GM12801 (cell line): ENCODE measurements at regions not wholly inside any gene's neighbourhood (a gene's known extent, or its start where the extent isn't known, plus 50 kb on each side); places are given as distances from the start of the nearest gene placed in this dataset.

ENCODE experiments used
- TF ChIP-seq, protein P1 (sequence below): IDR thresholded peaks from one replicate; pipeline ENCODE4 v1.5.1; 2011; ENCODE audit warnings: control low read depth; ENCODE audit not compliant: insufficient read length; ENCODE audit errors: extremely low read depth

DNA sequence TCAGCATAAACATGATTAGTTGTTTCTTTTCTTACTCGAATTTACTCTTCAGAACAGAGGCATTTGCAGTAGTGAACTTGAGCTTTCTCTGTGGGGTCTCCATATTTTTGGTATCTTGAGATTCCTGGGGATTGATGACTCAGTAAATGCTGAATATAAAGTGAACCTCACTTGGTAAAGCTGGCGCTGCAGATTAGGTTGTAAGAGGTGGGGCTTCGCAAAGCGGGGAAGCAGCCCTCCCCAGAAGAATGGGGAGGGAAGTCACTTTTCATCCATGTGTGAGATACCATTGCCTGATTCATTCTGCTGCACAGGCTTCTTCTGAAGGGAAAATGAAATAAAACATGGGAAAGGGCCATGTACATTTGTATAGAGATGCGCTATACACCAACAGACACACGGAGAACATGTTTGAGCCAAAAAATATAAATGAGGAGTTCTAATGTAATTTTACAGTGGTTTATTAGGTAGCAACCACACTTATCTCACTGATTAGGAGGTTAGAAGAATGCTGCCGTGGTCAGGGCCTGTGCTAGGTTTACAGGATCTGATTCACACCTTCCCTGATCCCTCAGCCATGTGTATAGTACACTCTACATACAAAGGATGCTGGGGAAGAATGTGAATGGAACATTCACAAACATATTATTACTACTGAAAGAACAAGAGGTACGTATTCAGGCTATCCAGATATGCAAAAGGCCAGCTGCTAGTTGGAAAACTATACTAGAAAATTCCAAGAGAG, 63.5 kb downstream of the DNTTIP2 start:
- TF ChIP-seq, protein P1, sequence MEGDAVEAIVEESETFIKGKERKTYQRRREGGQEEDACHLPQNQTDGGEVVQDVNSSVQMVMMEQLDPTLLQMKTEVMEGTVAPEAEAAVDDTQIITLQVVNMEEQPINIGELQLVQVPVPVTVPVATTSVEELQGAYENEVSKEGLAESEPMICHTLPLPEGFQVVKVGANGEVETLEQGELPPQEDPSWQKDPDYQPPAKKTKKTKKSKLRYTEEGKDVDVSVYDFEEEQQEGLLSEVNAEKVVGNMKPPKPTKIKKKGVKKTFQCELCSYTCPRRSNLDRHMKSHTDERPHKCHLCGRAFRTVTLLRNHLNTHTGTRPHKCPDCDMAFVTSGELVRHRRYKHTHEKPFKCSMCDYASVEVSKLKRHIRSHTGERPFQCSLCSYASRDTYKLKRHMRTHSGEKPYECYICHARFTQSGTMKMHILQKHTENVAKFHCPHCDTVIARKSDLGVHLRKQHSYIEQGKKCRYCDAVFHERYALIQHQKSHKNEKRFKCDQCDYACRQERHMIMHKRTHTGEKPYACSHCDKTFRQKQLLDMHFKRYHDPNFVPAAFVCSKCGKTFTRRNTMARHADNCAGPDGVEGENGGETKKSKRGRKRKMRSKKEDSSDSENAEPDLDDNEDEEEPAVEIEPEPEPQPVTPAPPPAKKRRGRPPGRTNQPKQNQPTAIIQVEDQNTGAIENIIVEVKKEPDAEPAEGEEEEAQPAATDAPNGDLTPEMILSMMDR = no peak

DNA sequence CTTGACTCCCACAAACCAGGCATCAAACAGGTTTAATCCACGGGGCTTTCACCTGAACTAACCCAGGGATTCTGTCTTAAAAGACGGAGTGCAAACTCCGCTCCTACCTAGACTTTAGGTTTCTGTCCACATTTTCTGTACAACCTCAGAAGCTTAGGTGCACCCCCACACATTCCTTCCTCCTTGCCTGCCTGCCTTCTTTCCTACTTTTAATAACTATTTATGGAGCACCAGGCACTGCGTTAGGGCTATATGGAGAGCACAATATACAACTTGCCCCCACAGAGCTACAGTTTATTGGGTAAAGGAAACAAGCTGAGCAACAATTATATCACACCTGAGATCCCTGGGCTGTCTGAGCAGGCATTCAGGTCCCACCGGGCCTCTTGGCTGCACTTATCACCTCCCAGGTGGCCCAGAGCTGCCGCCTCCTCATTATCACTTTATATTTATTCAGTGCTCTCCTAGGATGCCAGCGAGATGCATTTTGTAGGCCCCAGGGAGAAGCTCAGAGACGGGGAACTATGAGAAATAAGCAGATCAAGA, 64.1 kb downstream of the DNTTIP2 start:
- TF ChIP-seq, protein P1 = no peak

DNA sequence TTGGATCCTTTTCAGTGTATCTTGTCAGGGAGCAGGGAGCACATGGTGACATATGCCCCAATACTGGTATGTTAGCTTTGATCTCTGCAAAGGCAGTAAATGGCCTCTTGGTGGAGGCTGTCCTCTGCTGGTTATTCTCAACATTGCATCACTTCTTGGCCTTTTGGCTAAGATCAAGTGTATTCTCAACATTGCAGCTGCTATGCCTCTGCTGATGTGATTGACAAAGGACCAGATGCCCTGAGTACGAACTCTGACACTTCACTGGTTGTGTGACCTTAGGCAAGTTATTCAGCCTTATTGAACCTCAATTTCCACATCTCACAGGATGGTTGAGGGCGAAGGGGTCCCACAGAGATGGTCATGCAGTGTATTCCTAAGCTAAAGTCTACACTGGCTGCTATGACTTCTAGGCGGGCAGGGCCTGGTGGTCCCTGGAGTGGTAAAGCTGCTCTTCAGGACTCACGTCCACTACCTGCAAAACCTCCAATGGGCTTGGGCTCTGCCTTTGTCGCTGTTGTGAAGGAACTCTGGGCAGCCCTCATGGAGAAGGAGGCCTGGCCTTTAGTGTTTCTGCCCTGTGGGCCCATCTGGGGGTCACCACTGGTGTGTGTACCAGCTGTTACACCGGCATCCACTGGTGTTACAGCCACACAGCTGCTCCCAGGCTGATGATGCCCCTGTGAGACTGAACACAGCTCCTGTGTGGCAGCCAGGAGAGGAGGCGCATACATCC, 64.8 kb downstream of the DNTTIP2 start:
- TF ChIP-seq, protein P1 = peak; percentile 99

DNA sequence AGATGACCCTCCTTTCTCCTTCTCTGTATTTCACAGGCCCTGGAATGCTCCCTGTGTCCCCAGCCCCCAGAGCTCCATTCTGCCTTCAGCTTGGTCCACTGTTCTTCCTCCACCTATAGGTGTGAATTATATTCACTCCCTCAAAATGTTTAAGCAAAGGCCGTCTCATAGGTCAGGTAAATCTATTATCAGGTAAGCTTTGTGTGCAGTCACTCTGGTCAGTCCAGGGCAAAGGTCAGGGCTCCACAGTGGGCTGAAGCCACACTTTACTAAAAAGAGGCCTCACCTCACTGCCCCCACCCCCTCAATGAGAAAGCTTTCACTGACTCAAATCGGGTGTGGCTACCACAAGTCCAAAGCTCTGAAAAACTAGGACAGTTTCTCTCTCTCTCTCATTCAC, 65.9 kb downstream of the DNTTIP2 start:
- TF ChIP-seq, protein P1 = no peak

DNA sequence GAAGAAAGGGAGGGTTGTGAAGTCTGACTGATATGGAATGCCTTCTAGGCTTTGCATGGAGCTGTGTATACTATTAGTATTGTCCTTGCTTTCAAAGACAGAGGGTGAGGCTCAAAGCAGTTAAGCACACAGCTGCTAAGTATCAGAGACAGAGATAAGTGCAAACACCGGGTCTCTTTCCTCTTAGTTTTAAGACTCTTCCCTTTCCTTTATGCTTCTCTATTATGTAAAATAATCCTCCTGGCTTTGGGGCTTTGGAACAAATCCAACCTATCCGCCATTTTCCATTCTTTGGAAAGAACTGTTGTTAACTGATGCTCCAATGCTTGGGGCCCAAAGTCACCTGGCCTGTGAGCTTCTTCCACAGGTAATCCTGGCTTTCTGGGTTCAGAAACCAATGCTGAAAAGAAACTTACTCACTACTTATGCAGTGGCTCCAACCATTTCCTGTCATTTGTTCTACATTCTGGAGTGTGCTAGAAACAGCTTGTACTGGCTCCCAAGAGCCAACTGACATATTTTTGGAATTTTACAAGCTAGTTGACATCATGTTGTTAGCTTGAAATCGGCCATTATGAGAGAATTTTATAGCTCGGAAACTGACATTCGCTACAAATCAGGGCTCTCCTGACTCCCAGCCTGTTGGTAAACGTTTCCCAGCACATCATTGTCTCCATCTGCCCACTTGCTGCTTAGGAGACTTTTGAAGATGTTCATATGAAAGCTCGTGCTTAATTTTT, 67.5 kb downstream of the DNTTIP2 start:
- TF ChIP-seq, protein P1 = no peak

DNA sequence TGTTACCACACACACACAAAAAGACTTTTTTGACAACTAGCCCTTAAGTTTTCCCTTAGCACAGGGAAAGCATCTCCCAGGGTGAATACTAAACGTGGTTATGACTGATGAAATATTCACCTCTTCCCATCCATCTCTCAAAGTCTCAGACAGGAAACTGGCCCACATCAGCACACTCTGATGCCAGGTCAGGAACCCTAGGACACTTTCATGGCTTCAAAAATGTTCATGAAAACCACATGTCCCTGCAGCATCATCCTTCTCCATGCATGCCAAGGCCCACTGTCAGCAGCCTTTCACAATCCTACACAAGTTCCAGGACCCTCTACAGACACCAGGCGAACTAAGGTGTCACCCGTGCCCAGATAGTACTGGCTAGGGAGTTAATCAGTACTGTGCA, 68.7 kb downstream of the DNTTIP2 start:
- TF ChIP-seq, protein P1 = no peak

DNA sequence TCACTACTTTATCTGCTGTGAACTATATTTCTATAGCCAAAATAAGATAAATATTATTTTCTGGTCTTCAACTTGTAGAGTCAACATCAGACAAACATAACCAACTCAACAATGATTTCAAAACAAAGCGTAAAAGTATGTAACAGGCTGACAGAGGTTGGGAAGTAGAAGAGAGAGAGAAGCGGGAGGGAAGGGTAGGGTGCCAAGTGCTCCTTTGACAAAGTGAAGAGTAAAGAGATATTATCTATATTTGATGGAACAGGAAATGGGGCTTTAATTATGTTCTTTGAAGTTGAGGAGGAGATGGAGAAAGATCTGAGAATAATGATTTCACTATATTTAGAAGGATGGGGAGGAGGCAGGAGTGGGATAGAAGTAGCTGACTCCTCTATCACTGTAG, 70.1 kb downstream of the DNTTIP2 start:
- TF ChIP-seq, protein P1 = no peak
